Ascending aorta (tissue), 2 donors: ENCODE measurements at regions not wholly inside any gene's neighbourhood (a gene's known extent, or its start where the extent isn't known, plus 50 kb on each side); places are given as distances from the start of the nearest gene placed in this dataset.

ENCODE experiments used
- DNase-seq, 2 donors: peaks; one replicate each; pipeline ENCODE4 v3.0.0-alpha.2; 2019; ENCODE audit warnings: low spot score in 2 of 2
- H3K27ac ChIP-seq, 2 donors: fragments of 200-600 bp; sonication (generic); one replicate each; pipeline ENCODE4 v1.5.1; 2016 to 2017; ENCODE audit warnings: mild to moderate bottlenecking in 1 of 2
- H3K27me3 ChIP-seq: fragments of 200-600 bp; sonication (generic); one replicate; pipeline ENCODE4 v1.5.1; 2017
- H3K36me3 ChIP-seq, 2 donors: fragments of 200-600 bp; sonication (generic); one replicate each; pipeline ENCODE4 v1.5.1; 2016
- H3K4me1 ChIP-seq, 2 donors: fragments of 200-600 bp; sonication (generic); one replicate each; pipeline ENCODE4 v1.5.1; 2016 to 2017; ENCODE audit warnings: mild to moderate bottlenecking in 1 of 2
- H3K4me3 ChIP-seq, 2 donors: fragments of 200-600 bp; sonication (generic); one replicate each; pipeline ENCODE4 v1.5.1; 2016 to 2017; ENCODE audit warnings: mild to moderate bottlenecking in 1 of 2
- H3K9me3 ChIP-seq, 2 donors: fragments of 200-600 bp; sonication (generic); one replicate each; pipeline ENCODE4 v1.5.1; 2016
- intact Hi-C: fragments of 100-400 bp; cut with DNase I; formaldehyde crosslinking; loops from one replicate; pipeline ENCODE4 v1.15.1; 2023
- TF ChIP-seq, protein P1 (sequence below), 3 experiments: fragments of 200-600 bp in 2 of 3; fragments of 450-650 bp in 1 of 3; sonication (generic) in 2 of 3; IDR thresholded peaks; one replicate each; pipeline ENCODE4 v1.5.1; 2016 to 2019; ENCODE audit warnings: antibody characterized with exemption in 3 of 3, mild to moderate bottlenecking in 1 of 3, moderate library complexity in 1 of 3

GRCh38 chr3:59513570-59513969, 463.7 kb upstream of the CFAP20DC start:
- DNase-seq: no peak
- Histone ChIP-seq H3K4me3 (no peak overlapping the region), H3K36me3 (no peaks in the 10 kb centered on the region), H3K27me3 (no peaks in the 10 kb centered on the region), H3K4me1 (no peaks in the 10 kb centered on the region), H3K27ac (no peak overlapping the region), H3K9me3 (no peaks in the 10 kb centered on the region)
- TF ChIP-seq, protein P1, sequence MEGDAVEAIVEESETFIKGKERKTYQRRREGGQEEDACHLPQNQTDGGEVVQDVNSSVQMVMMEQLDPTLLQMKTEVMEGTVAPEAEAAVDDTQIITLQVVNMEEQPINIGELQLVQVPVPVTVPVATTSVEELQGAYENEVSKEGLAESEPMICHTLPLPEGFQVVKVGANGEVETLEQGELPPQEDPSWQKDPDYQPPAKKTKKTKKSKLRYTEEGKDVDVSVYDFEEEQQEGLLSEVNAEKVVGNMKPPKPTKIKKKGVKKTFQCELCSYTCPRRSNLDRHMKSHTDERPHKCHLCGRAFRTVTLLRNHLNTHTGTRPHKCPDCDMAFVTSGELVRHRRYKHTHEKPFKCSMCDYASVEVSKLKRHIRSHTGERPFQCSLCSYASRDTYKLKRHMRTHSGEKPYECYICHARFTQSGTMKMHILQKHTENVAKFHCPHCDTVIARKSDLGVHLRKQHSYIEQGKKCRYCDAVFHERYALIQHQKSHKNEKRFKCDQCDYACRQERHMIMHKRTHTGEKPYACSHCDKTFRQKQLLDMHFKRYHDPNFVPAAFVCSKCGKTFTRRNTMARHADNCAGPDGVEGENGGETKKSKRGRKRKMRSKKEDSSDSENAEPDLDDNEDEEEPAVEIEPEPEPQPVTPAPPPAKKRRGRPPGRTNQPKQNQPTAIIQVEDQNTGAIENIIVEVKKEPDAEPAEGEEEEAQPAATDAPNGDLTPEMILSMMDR (IDR thresholded peaks at IDR 0.05): no peak
- intact Hi-C loops: no loop called here

DNA sequence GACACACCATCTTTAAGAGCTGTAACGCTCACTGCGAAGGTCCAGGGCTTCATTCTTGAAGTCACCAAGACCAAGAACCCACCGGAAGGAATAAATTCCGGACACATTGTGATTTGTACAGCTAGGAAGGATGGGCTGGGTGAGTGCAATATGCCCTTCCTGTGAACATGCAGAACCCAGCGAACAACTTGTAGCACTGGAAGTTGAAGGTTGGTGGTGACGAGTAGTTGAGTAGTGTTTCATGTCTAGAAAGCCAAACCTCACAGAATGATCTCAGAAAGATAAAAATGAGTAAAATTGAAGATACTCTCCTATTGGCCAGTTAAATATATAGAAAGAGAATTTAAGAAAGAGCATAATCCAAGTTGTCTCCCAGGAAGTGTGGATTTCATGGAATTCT, 462.2 kb upstream of the CFAP20DC start:
- no peaks in the 10 kb centered on the region for H3K27me3 ChIP-seq
- intact Hi-C loops: no loop called here
- no peaks in the 10 kb centered on the region for H3K36me3 ChIP-seq
- no peaks in the 10 kb centered on the region for H3K4me1 ChIP-seq
- H3K9me3 ChIP-seq: no peaks in the 10 kb centered on the region
- no peak overlapping the region for H3K4me3 ChIP-seq
- DNase-seq: no peak
- no peak overlapping the region for H3K27ac ChIP-seq
- TF ChIP-seq, protein P1 (IDR thresholded peaks at IDR 0.05): no peak

DNA sequence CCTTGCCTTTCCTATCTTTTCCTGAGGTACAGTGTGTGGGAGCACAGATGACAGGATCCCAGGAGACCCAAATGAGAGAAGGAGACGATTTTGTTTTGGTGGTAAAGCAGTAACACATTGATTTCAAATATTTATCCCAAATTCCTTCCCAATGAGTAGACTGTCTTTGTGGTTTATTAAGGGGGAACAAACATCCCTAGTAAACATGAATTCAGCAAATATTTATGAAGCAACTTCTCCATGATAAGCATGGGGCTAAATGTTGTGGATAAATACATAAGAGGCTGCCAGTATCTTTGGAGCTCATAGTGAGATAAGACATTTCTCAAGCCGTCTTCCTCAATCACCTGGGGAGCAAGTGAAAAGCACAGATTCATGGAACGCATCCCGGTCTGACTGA, 460.8 kb upstream of the CFAP20DC start:
- no peaks in the 10 kb centered on the region for H3K9me3 ChIP-seq
- no peak overlapping the region for H3K4me3 ChIP-seq
- DNase-seq: no peak
- no peaks in the 10 kb centered on the region for H3K36me3 ChIP-seq
- H3K4me1 ChIP-seq: no peaks in the 10 kb centered on the region
- no peak overlapping the region for H3K27ac ChIP-seq
- H3K27me3 ChIP-seq: no peaks in the 10 kb centered on the region
- TF ChIP-seq, protein P1 (IDR thresholded peaks at IDR 0.05): no peak
- intact Hi-C loops: no loop called here

- TF ChIP-seq, protein P1 (IDR thresholded peaks at IDR 0.05): no peak
- H3K9me3 ChIP-seq: no peaks in the 10 kb centered on the region
- H3K36me3 ChIP-seq: no peaks in the 10 kb centered on the region
- H3K27ac ChIP-seq: no peak overlapping the region
- no peak for DNase-seq
- H3K27me3 ChIP-seq: no peaks in the 10 kb centered on the region
- intact Hi-C loops: no loop called here
- H3K4me3 ChIP-seq: no peak overlapping the region
- H3K4me1 ChIP-seq: no peaks in the 10 kb centered on the region
Measured at GRCh38 chr3:59508273-59508672, 458.4 kb upstream of the CFAP20DC start.

DNA sequence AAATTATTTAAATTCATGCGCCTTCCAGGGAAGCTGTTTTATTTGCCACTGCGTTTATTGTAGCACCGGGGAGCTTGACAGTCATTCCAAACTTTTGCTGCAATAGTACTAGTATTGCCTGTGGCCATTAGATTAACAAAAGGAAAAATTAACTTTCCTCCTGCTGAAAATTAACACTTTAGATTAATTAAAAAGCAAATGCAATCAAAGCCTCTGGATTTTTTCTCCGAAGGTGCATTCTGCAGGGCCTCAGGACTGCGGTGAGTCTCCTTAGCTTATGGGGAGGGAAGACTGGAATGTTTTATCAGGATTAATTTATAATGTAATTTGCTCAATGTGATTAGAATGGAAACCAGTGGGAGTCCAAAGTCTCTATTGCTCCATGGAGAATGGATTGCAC, 456.4 kb upstream of the CFAP20DC start:
- TF ChIP-seq, protein P1 (IDR thresholded peaks at IDR 0.05): no peak

DNA sequence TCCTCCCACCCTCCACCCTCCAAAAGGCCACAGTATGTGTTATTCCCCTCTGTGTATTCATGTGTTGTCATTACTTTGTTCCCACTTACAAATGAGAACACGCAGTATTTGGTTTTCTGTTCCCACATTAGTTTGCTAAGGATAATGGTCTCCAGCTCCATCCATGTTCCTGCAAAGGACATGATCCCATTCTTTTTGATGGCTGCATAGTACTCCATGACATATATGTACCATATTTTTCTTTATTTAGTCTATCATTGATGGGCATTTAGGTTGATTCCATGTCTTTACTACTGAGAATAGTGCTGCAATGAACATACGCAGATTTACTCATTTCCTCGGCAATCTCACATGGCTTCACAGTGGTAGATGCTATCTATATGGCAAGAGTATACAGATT, 453.6 kb upstream of the CFAP20DC start:
- Histone ChIP-seq H3K27me3 (no peaks in the 10 kb centered on the region), H3K27ac (no peak overlapping the region), H3K9me3 (no peaks in the 10 kb centered on the region), H3K4me3 (no peak overlapping the region), H3K4me1 (no peaks in the 10 kb centered on the region), H3K36me3 (no peaks in the 10 kb centered on the region)
- intact Hi-C loops: no loop called here
- TF ChIP-seq, protein P1 (IDR thresholded peaks at IDR 0.05): no peak
- DNase-seq: no peak

More for the DNA sequence above, 456.4 kb upstream of the CFAP20DC start:
- Histone ChIP-seq H3K27me3 (no peaks in the 10 kb centered on the region), H3K27ac (no peak overlapping the region), H3K9me3 (no peaks in the 10 kb centered on the region), H3K4me1 (no peaks in the 10 kb centered on the region), H3K36me3 (no peaks in the 10 kb centered on the region), H3K4me3 (no peak overlapping the region)
- intact Hi-C loops: no loop called here
- DNase-seq: no peak
